Activated naive CD4-positive, alpha-beta T cell treated with anti-CD3 and anti-CD28 coated beads for 36 hours (primary cell): ENCODE measurements at regions not wholly inside any gene's neighbourhood (a gene's known extent, or its start where the extent isn't known, plus 50 kb on each side); places are given as distances from the start of the nearest gene placed in this dataset.
"Not testable (repeated sequence)": the region's sequence is repeated elsewhere in the genome, so short reads cannot be mapped to it uniquely, and the experiment has no call there.

Experiments used
- CTCF ChIA-PET: fragments of 350-600 bp; sonication (Branson Sonifier 250); formaldehyde crosslinking; loops from one replicate; lab custom pipeline; 2021; ENCODE audit warnings: antibody characterized with exemption; lab: Charles Lee
- DNase-seq: peaks from one replicate; pipeline ENCODE4 v3.0.0-alpha.2; 2020
- H3K27ac Mint-ChIP-seq: one replicate; pipeline ENCODE4 v1.8.0; 2021; ENCODE audit warnings: mild to moderate bottlenecking, mixed read lengths
- H3K27me3 Mint-ChIP-seq: one replicate; pipeline ENCODE4 v1.8.0; 2021; ENCODE audit warnings: low read depth, mixed read lengths
- H3K36me3 Mint-ChIP-seq: one replicate; pipeline ENCODE4 v1.8.0; 2021; ENCODE audit warnings: low read depth, mixed read lengths
- H3K4me1 Mint-ChIP-seq: one replicate; pipeline ENCODE4 v1.8.0; 2021; ENCODE audit warnings: low read depth, mixed read lengths
- H3K4me3 Mint-ChIP-seq: one replicate; pipeline ENCODE4 v1.8.0; 2021; ENCODE audit warnings: mild to moderate bottlenecking, moderate library complexity, mixed read lengths
- H3K9me3 Mint-ChIP-seq: one replicate; pipeline ENCODE4 v1.8.0; 2021; ENCODE audit warnings: mixed read lengths
- intact Hi-C: fragments of 100-400 bp; cut with micrococcal nuclease; formaldehyde crosslinking; loops from one replicate; pipeline ENCODE4 v1.15.1; 2023

DNA sequence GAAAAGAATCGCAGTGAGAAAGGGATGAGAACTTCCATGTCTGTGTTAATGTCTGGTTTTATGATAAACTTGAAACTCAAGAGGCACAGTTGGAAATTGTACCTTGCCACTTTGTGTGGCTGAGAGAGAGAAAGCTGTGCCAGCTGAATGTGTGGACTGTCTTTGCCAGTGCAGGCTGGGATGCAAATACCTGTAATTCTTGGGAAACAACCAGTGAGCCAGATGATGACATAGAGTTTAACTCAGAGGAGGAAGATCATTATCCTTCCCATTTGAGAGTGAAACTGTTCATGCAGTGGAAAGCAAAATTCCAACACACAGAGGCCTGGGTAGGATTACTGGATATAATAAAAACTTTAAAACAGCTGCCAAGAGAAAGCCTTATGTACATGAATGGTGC lies 141.5 kb upstream of the NPAP1 start:
- intact Hi-C loops, result loop anchor here (5.0 kb wide), 1 partner anchor 207 kb away; no protein-coding TSS in a partner anchor
- H3K9me3 Mint-ChIP-seq, H3K27ac Mint-ChIP-seq, H3K4me1 Mint-ChIP-seq, CTCF ChIA-PET, DNase-seq, H3K36me3 Mint-ChIP-seq, H3K27me3 Mint-ChIP-seq, H3K4me3 Mint-ChIP-seq: not testable (repeated sequence)

DNA sequence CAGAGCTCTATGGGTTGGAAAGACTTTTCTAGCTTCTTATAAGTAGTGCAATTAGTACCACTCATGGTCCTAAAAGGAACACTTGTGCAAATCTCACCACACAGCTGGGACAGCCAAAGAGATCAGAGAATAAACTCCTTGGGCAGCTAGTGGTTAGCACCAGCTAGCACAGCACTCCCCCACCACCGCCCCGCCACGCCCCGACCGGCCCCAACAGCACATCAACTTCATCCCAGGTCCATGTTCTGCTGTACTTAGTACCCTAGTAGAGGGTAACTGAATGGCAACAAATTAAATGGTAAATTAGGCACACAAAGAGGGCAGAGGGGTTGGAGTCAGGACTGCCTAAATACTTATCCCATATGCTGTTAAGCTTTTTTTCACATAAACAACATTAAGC lies 118.3 kb upstream of the NPAP1 start:
- H3K4me1 Mint-ChIP-seq, intact Hi-C loops, H3K4me3 Mint-ChIP-seq: not testable (repeated sequence)

DNA sequence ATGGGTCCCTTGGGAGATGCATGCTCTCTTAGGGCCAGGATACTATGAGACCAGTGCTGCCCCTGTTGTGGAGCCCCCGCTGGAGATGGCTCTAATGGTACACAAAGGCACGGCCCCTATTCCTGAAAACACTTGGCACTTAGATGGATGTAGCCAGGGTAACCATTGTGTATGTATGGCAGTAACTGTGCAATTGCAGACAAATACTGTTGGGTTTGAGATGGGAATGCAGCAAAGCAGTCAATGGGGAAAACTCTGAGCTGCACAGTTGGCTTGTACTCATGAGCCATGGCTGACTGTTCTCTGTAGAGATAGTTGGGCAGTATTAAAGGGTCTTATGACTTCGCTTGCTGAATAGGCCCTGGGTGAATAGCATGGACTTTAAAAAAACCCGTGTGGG lies 67.9 kb upstream of the NPAP1 start:
- Mint-ChIP-seq H3K36me3 (no peaks in the 10 kb centered on the region), H3K4me3 (no peak overlapping the region), H3K4me1 (no peaks in the 10 kb centered on the region), H3K9me3 (peaks cover 6% of the 10 kb centered on the region), H3K27me3 (no peaks in the 10 kb centered on the region), H3K27ac (no peak overlapping the region)
- CTCF ChIA-PET, result no interaction called here
- no peak for DNase-seq
- intact Hi-C loops, result no loop called here

More for the DNA sequence above, 118.3 kb upstream of the NPAP1 start:
- H3K9me3 Mint-ChIP-seq, H3K27ac Mint-ChIP-seq, CTCF ChIA-PET, H3K27me3 Mint-ChIP-seq, DNase-seq, H3K36me3 Mint-ChIP-seq: not testable (repeated sequence)

DNA sequence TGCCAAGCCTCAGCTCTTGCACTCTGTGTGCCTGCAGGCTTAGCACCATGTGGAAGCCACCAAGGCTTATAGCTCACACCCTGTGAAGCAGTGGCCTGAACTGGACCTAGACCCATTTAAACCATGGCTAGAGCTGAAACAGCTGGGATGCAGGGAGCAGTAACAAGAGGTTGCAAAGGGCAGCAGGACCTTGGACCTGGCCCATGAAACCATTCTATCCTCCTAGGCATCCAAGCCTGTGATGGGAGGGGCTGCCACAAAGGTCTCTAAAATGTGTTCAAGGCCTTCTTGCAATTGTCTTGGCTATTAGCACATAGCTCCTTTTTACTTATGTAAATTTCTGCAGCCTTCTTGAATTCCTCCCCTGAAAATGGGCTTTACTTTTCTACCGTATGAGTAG lies 57.9 kb upstream of the NPAP1 start:
- no peak for DNase-seq
- Mint-ChIP-seq H3K9me3 (peaks cover 44% of the 10 kb centered on the region), H3K4me3 (no peak overlapping the region), H3K36me3 (no peaks in the 10 kb centered on the region), H3K4me1 (no peaks in the 10 kb centered on the region), H3K27me3 (no peaks in the 10 kb centered on the region), H3K27ac (no peak overlapping the region)
- intact Hi-C loops, result no loop called here
- CTCF ChIA-PET, result interaction anchor here (0.7 kb wide), 1 partner anchor 884 kb away, joined by 3 read pairs; no protein-coding TSS in a partner anchor

DNA sequence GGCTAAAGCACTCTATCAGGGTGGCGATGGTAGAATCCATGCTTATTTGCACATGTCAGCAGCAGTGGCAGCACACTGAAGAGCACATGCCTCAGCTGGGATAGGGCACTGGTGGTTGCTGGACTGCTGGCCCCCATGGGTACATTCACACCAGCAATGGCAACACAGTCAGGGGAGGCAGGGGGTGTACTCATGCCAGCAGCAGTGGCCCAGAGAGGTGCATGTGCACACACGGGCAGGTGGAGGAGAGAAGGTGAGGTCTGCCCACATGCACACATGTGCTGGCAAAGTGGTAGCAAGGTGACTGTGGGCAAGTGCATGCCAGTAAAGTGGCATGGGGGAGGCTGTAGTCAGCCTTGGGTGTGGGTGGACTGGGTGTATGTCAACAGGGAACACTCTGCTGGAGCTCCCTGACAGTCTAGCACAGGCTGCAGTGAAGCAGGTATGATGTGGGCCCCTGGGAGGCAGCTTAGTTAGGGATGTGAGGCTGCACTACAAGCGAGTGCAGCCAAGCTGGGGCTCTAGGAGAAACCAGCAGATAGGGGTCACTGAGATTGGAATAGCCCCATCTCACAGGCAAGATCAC lies 53.9 kb upstream of the NPAP1 start:
- intact Hi-C loops, result no loop called here
- H3K4me1 Mint-ChIP-seq, result no peaks in the 10 kb centered on the region
- H3K27ac Mint-ChIP-seq, result no peak overlapping the region
- H3K9me3 Mint-ChIP-seq, result peaks cover 42% of the 10 kb centered on the region
- no peaks in the 10 kb centered on the region for H3K27me3 Mint-ChIP-seq
- H3K4me3 Mint-ChIP-seq, result no peak overlapping the region
- no peaks in the 10 kb centered on the region for H3K36me3 Mint-ChIP-seq
- no peak for DNase-seq
- CTCF ChIA-PET, result no interaction called here
